HUDEP-2 (cell line): ENCODE measurements at regions not wholly inside any gene's neighbourhood (a gene's known extent, or its start where the extent isn't known, plus 50 kb on each side); places are given as distances from the start of the nearest gene placed in this dataset.
"Not testable (repeated sequence)": the region's sequence is repeated elsewhere in the genome, so short reads cannot be mapped to it uniquely, and the experiment has no call there.

Source experiments
- DNase-seq, 76 experiments: peaks; one replicate each; lab custom pipeline; 2025; ENCODE audit not compliant: unreplicated experiment in 76 of 76; lab: John Stamatoyannopoulos, UW

GRCh38 chr12:38157933-38158401 is 158.6 kb upstream of the ALG10B start:
- DNase-seq = no peak

GRCh38 chr12:38158428-38159091 is 158.0 kb upstream of the ALG10B start:
- no peak for DNase-seq

- no peak for DNase-seq
Observed at GRCh38 chr12:38159092-38159551, 157.5 kb upstream of the ALG10B start.

GRCh38 chr12:38159591-38160317 is 156.8 kb upstream of the ALG10B start:
- DNase-seq = no peak

- DNase-seq = no peak
Observed at GRCh38 chr12:38160318-38161122, 156.1 kb upstream of the ALG10B start.

GRCh38 chr12:38161123-38162000 is 155.2 kb upstream of the ALG10B start:
- no peak for DNase-seq

GRCh38 chr12:38162013-38162412 is 154.6 kb upstream of the ALG10B start:
- no peak for DNase-seq

GRCh38 chr12:38162708-38163441 is 153.7 kb upstream of the ALG10B start:
- DNase-seq = no peak

- no peak for DNase-seq
Observed at GRCh38 chr12:38163442-38163801, 153.2 kb upstream of the ALG10B start.

GRCh38 chr12:38166225-38166624 is 150.3 kb upstream of the ALG10B start:
- no peak for DNase-seq

GRCh38 chr12:38175538-38175937 is 141.0 kb upstream of the ALG10B start:
- no peak for DNase-seq

GRCh38 chr12:38183617-38184016 is 133.0 kb upstream of the ALG10B start:
- DNase-seq = not testable (repeated sequence)

- not testable (repeated sequence) for DNase-seq
Observed at GRCh38 chr12:38197286-38197685, 119.3 kb upstream of the ALG10B start.

- DNase-seq = no peak
Observed at GRCh38 chr12:38201461-38202276, 114.9 kb upstream of the ALG10B start.

- no peak for DNase-seq
Observed at GRCh38 chr12:38204831-38205230, 111.7 kb upstream of the ALG10B start.

GRCh38 chr12:38222011-38222410 is 94.6 kb upstream of the ALG10B start:
- no peak for DNase-seq

- DNase-seq = not testable (repeated sequence)
Observed at GRCh38 chr12:38238328-38238727, 78.2 kb upstream of the ALG10B start.

- no peak for DNase-seq
Observed at GRCh38 chr12:38253778-38254177, 62.8 kb upstream of the ALG10B start.

GRCh38 chr12:38258411-38258810 is 58.2 kb upstream of the ALG10B start:
- DNase-seq = no peak
